ENCODE measurements at regions not wholly inside any gene's neighbourhood (a gene's known extent, or its start where the extent isn't known, plus 50 kb on each side); places are given as distances from the start of the nearest gene placed in this dataset.

DNA sequence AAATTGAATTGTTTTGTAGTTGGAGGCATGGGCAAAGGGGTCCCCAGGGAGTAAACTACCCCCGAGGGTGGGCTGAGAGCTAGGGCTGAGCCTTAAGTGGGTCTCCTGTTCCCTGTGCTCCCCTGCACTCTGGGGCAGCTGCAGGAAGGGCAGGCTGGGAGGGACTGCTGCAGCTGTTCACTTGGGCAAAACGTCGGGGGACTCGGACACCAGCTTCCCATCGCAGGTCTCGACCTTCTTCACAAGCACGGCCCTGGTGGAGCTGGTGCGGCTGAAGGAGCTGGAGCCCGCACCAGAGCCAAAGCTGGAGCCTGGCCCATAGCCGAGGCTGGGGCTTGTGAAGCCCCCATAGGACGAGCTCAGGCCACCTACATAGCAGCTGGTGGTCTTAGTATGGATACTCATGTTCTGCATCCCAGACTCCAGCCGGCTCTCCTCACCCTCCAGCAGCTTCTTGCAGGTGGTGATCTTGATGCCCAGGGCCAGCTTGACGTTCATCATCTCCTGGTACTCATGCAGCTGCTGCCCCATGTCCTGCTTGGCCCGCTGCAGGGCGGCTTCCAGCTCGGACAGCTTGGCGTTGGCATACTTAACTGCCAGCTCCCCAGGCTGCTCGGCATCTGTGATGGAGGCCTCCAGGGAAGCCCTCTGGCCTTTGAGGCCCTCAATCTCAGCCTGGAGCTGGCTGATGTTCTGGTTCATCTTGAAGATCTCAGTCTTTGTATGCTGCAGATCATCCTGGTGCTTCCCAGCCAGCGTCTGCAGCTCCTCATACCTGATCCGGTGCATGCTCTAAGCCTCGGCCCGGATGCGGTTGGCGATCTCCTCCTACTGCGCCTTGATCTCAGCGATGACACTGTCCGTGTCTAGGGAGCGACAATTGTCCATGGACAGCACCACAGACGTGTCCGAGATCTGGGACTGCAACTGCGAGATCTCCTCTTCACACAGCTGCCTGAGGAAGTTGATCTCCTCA is 423.5 kb upstream of the ARPP21 start:
- no peaks in the 10 kb centered on the region for H3F3A ChIP-seq (replicated peaks; ENCODE audit: low read depth)
- Mint-ChIP-seq H3K27me3 (ENCODE audit: insufficient read depth, low read depth, poor library complexity) (peaks cover 5% of the 10 kb centered on the region), H3K9me3 (no peaks in the 10 kb centered on the region; the same call in 1 of the 3 replicates), H3K4me1 (no peaks in the 10 kb centered on the region), H3K27ac (no peak overlapping the region), H3K4me3 (no peak overlapping the region), H3K36me3 (ENCODE audit: low read depth) (peaks cover 5% of the 10 kb centered on the region)
- no peaks in the 10 kb centered on the region for H3K36me3 ChIP-seq (ENCODE audit: insufficient read depth)
- H3K27ac ChIP-seq (ENCODE audit: low read depth): no peak overlapping the region
- no peak for ATAC-seq
- no peak overlapping the region for H2AFZ ChIP-seq
- no peaks in the 10 kb centered on the region for H4K20me1 ChIP-seq (replicated peaks; ENCODE audit: insufficient read depth)
- no peaks in the 10 kb centered on the region for H3K79me2 ChIP-seq (replicated peaks; ENCODE audit: insufficient read depth)
- no peak for DNase-seq (ENCODE audit: low spot score)
- TF ChIP-seq NANOG (IDR thresholded peaks at IDR 0.05; ENCODE audit: borderline replicate concordance) (no peak), CREB1 (CRISPR knock-in tag; IDR thresholded peaks at IDR 0.05; ENCODE audit: low read depth) (no peak), POLR2AphosphoS5 (IDR thresholded peaks at IDR 0.05; ENCODE audit: low read depth) (no peak), ZNF331 (CRISPR knock-in tag; IDR thresholded peaks at IDR 0.05; ENCODE audit: low read depth) (no peak), EZH2phosphoT487 (IDR thresholded peaks at IDR 0.05; ENCODE audit: unreplicated experiment) (no peak), STAT1 (IDR thresholded peaks at IDR 0.05; ENCODE audit: unreplicated experiment) (no peak), EZH2 (IDR thresholded peaks at IDR 0.05; ENCODE audit: low read depth, unreplicated experiment) (no peak), ZNF114 (CRISPR knock-in tag; IDR thresholded peaks at IDR 0.05) (no peak), JUNB (IDR thresholded peaks at IDR 0.05; ENCODE audit: unreplicated experiment) (no peak)
- TF ChIP-seq, protein P1, sequence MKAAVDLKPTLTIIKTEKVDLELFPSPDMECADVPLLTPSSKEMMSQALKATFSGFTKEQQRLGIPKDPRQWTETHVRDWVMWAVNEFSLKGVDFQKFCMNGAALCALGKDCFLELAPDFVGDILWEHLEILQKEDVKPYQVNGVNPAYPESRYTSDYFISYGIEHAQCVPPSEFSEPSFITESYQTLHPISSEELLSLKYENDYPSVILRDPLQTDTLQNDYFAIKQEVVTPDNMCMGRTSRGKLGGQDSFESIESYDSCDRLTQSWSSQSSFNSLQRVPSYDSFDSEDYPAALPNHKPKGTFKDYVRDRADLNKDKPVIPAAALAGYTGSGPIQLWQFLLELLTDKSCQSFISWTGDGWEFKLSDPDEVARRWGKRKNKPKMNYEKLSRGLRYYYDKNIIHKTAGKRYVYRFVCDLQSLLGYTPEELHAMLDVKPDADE (IDR thresholded peaks at IDR 0.05): no peak
- TF ChIP-seq, protein P2, sequence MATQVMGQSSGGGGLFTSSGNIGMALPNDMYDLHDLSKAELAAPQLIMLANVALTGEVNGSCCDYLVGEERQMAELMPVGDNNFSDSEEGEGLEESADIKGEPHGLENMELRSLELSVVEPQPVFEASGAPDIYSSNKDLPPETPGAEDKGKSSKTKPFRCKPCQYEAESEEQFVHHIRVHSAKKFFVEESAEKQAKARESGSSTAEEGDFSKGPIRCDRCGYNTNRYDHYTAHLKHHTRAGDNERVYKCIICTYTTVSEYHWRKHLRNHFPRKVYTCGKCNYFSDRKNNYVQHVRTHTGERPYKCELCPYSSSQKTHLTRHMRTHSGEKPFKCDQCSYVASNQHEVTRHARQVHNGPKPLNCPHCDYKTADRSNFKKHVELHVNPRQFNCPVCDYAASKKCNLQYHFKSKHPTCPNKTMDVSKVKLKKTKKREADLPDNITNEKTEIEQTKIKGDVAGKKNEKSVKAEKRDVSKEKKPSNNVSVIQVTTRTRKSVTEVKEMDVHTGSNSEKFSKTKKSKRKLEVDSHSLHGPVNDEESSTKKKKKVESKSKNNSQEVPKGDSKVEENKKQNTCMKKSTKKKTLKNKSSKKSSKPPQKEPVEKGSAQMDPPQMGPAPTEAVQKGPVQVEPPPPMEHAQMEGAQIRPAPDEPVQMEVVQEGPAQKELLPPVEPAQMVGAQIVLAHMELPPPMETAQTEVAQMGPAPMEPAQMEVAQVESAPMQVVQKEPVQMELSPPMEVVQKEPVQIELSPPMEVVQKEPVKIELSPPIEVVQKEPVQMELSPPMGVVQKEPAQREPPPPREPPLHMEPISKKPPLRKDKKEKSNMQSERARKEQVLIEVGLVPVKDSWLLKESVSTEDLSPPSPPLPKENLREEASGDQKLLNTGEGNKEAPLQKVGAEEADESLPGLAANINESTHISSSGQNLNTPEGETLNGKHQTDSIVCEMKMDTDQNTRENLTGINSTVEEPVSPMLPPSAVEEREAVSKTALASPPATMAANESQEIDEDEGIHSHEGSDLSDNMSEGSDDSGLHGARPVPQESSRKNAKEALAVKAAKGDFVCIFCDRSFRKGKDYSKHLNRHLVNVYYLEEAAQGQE (IDR thresholded peaks at IDR 0.05; ENCODE audit: unreplicated experiment): no peak
- TF ChIP-seq, protein P3, sequence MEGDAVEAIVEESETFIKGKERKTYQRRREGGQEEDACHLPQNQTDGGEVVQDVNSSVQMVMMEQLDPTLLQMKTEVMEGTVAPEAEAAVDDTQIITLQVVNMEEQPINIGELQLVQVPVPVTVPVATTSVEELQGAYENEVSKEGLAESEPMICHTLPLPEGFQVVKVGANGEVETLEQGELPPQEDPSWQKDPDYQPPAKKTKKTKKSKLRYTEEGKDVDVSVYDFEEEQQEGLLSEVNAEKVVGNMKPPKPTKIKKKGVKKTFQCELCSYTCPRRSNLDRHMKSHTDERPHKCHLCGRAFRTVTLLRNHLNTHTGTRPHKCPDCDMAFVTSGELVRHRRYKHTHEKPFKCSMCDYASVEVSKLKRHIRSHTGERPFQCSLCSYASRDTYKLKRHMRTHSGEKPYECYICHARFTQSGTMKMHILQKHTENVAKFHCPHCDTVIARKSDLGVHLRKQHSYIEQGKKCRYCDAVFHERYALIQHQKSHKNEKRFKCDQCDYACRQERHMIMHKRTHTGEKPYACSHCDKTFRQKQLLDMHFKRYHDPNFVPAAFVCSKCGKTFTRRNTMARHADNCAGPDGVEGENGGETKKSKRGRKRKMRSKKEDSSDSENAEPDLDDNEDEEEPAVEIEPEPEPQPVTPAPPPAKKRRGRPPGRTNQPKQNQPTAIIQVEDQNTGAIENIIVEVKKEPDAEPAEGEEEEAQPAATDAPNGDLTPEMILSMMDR (conservative IDR thresholded peaks at IDR 0.05; ENCODE audit: low read depth in 2 of 2): no peak
- TF ChIP-seq, protein P4, sequence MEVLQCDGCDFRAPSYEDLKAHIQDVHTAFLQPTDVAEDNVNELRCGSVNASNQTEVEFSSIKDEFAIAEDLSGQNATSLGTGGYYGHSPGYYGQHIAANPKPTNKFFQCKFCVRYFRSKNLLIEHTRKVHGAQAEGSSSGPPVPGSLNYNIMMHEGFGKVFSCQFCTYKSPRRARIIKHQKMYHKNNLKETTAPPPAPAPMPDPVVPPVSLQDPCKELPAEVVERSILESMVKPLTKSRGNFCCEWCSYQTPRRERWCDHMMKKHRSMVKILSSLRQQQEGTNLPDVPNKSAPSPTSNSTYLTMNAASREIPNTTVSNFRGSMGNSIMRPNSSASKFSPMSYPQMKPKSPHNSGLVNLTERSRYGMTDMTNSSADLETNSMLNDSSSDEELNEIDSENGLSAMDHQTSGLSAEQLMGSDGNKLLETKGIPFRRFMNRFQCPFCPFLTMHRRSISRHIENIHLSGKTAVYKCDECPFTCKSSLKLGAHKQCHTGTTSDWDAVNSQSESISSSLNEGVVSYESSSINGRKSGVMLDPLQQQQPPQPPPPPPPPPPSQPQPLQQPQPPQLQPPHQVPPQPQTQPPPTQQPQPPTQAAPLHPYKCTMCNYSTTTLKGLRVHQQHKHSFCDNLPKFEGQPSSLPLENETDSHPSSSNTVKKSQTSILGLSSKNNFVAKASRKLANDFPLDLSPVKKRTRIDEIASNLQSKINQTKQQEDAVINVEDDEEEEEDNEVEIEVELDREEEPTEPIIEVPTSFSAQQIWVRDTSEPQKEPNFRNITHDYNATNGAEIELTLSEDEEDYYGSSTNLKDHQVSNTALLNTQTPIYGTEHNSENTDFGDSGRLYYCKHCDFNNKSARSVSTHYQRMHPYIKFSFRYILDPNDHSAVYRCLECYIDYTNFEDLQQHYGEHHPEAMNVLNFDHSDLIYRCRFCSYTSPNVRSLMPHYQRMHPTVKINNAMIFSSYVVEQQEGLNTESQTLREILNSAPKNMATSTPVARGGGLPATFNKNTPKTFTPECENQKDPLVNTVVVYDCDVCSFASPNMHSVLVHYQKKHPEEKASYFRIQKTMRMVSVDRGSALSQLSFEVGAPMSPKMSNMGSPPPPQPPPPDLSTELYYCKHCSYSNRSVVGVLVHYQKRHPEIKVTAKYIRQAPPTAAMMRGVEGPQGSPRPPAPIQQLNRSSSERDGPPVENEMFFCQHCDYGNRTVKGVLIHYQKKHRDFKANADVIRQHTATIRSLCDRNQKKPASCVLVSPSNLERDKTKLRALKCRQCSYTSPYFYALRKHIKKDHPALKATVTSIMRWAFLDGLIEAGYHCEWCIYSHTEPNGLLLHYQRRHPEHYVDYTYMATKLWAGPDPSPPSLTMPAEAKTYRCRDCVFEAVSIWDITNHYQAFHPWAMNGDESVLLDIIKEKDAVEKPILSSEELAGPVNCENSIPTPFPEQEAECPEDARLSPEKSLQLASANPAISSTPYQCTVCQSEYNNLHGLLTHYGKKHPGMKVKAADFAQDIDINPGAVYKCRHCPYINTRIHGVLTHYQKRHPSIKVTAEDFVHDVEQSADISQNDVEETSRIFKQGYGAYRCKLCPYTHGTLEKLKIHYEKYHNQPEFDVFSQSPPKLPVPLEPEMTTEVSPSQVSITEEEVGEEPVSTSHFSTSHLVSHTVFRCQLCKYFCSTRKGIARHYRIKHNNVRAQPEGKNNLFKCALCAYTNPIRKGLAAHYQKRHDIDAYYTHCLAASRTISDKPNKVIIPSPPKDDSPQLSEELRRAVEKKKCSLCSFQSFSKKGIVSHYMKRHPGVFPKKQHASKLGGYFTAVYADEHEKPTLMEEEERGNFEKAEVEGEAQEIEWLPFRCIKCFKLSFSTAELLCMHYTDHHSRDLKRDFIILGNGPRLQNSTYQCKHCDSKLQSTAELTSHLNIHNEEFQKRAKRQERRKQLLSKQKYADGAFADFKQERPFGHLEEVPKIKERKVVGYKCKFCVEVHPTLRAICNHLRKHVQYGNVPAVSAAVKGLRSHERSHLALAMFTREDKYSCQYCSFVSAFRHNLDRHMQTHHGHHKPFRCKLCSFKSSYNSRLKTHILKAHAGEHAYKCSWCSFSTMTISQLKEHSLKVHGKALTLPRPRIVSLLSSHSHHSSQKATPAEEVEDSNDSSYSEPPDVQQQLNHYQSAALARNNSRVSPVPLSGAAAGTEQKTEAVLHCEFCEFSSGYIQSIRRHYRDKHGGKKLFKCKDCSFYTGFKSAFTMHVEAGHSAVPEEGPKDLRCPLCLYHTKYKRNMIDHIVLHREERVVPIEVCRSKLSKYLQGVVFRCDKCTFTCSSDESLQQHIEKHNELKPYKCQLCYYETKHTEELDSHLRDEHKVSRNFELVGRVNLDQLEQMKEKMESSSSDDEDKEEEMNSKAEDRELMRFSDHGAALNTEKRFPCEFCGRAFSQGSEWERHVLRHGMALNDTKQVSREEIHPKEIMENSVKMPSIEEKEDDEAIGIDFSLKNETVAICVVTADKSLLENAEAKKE (CRISPR knock-in tag; IDR thresholded peaks at IDR 0.05): no peak
- no peaks in the 10 kb centered on the region for H3K27me3 ChIP-seq (ENCODE audit: insufficient read depth)
- no peaks in the 10 kb centered on the region for H3K4me1 ChIP-seq (ENCODE audit: insufficient read depth)
- no peak overlapping the region for H3K4me2 ChIP-seq
- H3K9me2 ChIP-seq (ENCODE audit: insufficient read depth): no peaks in the 10 kb centered on the region; the same call in 1 of the 2 replicates
- H3K4me3 ChIP-seq: no peak overlapping the region

Data from GM23338 (cell line).